Skin epidermis (tissue), 12 donors: ENCODE measurements at regions not wholly inside any gene's neighbourhood (a gene's known extent, or its start where the extent isn't known, plus 50 kb on each side); places are given as distances from the start of the nearest gene placed in this dataset.
A peak's percentile ranks its signal among the peaks of the same experiment; 100 is the strongest.
"Not testable (repeated sequence)": the region's sequence is repeated elsewhere in the genome, so short reads cannot be mapped to it uniquely, and the experiment has no call there.

Source experiments
- H3K27ac ChIP-seq, 21 experiments: fragments of 200-600 bp; sonication (generic) in 11 of 21; one replicate each; pipeline ENCODE4 v1.5.0; 2020; ENCODE audit warnings: mild to moderate bottlenecking in 3 of 21, inconsistent platforms in 2 of 21, moderate library complexity in 2 of 21
- H3K4me3 ChIP-seq, 7 experiments: fragments of 200-600 bp; sonication (generic) in 2 of 7; one replicate each; pipeline ENCODE4 v1.5.0; 2020; ENCODE audit warnings: inconsistent platforms in 2 of 7, mild to moderate bottlenecking in 2 of 7, moderate library complexity in 1 of 7

GRCh38 chr7:120059641-120060040 lies 213.3 kb upstream of the KCND2 start:
- no peak overlapping the region for H3K27ac ChIP-seq
- no peak overlapping the region for H3K4me3 ChIP-seq

- no peak overlapping the region for H3K27ac ChIP-seq
- no peak overlapping the region for H3K4me3 ChIP-seq
Measured at GRCh38 chr7:120060281-120060680, 212.7 kb upstream of the KCND2 start.

- Histone ChIP-seq H3K27ac (no peak overlapping the region), H3K4me3 (no peak overlapping the region)
Measured at GRCh38 chr7:120060875-120061274, 212.1 kb upstream of the KCND2 start.

DNA sequence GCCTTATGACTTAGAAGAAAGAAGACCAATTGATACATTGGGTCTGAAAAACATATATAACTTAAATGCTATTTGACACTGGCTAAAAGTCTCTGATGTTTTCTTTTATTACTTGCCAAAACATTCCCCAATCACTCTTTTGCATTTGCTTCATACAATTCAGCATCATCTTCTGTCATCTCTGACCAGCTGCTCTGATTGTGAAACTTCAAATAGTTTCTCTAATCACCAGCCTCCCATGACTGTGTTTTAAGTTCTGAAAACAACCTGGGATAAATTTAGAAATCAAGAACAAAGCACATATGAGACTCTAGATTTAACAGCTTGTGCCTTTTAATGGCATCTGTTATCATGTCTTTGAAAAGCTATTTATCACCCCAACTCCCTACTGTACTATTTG lies 208.4 kb upstream of the KCND2 start:
- H3K27ac ChIP-seq: peak overlapping the region in 1 of 21 experiments; percentile 25
- no peak overlapping the region for H3K4me3 ChIP-seq

DNA sequence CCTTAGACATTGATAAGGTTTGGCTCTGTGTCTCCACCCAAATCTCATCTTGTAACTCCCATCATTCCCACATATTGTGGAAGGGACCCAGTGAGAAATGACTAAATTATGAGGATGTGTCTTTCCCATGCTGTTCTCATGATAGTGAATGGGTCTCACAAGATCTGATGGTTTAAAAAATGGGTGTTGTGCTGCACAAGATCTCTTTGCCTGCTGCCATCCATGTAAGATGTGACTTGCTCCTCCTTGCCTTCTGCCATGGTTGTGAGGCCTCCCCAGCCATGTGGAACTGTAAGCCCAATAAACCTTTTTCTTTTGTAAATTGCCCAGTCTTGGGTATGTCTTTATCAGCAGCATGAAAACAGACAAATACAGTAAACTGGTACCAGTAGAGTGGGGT lies 206.1 kb upstream of the KCND2 start:
- not testable (repeated sequence) for H3K4me3 ChIP-seq, H3K27ac ChIP-seq

- H3K27ac ChIP-seq: no peak overlapping the region
- H3K4me3 ChIP-seq: no peak overlapping the region
Measured at GRCh38 chr7:120070201-120070600, 202.8 kb upstream of the KCND2 start.

DNA sequence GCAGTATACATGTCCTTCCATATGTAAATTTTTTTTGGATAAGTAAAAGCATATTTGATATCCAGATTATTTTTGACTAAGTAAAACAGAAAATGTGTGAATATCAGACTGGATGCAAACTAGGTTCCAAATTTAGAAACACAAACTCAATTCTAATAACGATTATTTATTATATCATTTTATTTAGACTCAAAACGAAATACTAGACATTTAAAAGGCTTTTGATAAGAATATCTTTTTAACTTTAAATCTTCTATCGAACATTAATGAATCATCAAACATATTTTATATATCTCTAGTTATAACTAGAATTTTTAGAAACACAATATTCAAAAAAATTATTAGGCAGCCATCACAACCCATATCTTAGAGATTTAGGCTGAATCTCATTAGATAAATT lies 195.2 kb upstream of the KCND2 start:
- H3K27ac ChIP-seq: no peak overlapping the region

DNA sequence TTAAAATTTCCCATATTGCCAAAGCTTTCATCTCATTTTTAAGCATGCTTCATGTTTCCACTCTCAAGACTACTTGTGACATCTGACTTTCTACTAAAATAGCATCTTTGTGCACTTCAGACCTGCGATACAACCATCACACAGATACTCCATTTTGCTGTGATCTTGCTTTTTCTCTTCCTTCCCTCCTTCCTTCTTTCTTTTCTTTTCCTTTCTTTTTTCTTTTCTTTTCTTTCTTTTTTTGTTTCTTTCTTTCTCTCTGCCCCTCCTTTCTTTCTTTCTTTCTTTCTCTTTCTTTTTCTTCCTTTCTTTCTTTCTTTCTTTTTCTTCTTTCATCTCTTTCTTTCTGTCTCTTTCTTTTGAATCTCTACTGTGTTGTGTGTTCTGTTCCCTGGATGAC lies 194.0 kb upstream of the KCND2 start:
- no peak overlapping the region for H3K27ac ChIP-seq
- H3K4me3 ChIP-seq: no peak overlapping the region

More for the DNA sequence above, 195.2 kb upstream of the KCND2 start:
- H3K4me3 ChIP-seq: no peak overlapping the region

GRCh38 chr7:120079704-120080103 lies 193.3 kb upstream of the KCND2 start:
- H3K4me3 ChIP-seq: no peak overlapping the region
- no peak overlapping the region for H3K27ac ChIP-seq

- H3K27ac ChIP-seq, H3K4me3 ChIP-seq: not testable (repeated sequence)
Measured at GRCh38 chr7:120086468-120086867, 186.5 kb upstream of the KCND2 start.

GRCh38 chr7:120089968-120090367 lies 183.0 kb upstream of the KCND2 start:
- Histone ChIP-seq H3K4me3 (no peak overlapping the region), H3K27ac (no peak overlapping the region)

DNA sequence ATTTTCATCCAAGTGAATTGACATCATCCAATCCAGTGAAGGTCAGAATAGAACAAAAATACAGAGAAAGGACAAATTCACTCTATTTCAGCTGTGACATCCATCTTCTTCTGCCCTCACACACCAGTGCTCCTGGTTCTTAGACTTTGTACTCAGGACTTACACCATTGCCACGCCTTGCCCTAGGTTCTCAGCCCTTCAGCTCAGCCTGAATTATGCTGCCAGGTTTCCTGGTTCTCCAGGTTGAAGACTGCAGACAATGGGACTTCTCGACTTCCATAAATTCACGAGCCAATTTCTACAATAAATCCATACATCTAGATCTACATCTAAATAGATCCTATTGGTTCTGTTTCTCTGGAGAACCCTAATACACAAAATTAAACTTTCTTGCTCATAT lies 181.2 kb upstream of the KCND2 start:
- Histone ChIP-seq H3K4me3 (no peak overlapping the region), H3K27ac (no peak overlapping the region)

DNA sequence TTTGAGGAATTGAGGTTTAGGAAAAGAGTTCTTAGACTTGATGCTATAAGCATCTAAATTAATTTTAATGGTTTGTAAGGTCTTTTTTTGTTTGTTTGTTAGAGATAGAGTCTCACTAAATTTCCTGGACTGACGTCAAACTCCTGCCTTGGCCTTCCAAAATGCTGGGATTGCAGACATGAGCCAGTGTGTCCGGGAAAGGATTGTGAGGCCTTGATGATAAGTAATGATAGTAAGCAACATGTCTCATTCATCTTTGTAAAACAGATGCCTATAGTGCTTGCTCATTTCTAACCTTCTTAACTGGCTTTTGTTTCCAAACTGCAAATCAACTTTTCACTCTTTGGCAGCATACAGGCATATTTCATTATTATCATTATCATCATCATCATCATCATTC lies 176.0 kb upstream of the KCND2 start:
- H3K27ac ChIP-seq: no peak overlapping the region
- no peak overlapping the region for H3K4me3 ChIP-seq

- Histone ChIP-seq H3K27ac (no peak overlapping the region), H3K4me3 (no peak overlapping the region)
Measured at GRCh38 chr7:120097774-120098173, 175.2 kb upstream of the KCND2 start.

DNA sequence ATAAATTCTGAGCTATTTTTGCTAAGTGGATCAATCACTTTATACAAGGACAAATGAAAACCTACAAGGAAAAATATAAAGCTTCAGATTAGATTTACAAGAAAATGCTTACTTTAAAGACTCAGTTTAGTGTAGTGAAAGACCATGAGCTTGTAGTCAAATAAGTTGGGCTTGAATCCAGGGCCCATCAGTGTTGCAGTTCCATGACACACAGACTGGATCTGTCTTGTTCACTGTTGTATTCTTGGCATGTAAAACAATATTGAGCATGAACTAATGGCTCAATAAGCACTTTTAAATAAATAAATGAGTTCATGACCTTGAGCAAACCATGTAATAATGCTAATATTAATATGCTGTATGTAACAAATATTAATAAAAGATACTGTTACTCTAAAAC lies 164.6 kb upstream of the KCND2 start:
- Histone ChIP-seq H3K27ac (no peak overlapping the region), H3K4me3 (no peak overlapping the region)

GRCh38 chr7:120110169-120110568 lies 162.8 kb upstream of the KCND2 start:
- Histone ChIP-seq H3K27ac (no peak overlapping the region), H3K4me3 (no peak overlapping the region)

DNA sequence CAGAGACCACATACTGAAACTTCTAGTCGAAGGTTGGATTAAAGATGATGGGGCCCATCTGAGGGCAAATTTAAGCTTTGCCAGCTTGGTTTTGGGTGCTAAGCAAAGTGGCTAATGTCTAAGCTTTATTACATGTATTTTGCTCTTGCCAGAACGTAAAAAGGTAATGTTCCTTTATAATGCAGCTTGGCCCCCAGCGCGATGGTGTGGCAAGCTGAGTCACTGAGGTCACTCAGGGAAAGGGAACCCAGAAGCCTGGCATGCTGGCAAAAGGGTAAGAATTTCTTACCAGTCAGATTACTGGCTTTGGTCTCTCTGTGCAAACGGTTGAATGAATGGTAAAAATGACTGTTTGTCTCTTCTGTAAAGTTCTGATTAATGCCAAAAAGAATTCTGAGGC lies 158.3 kb upstream of the KCND2 start:
- Histone ChIP-seq H3K4me3 (no peak overlapping the region), H3K27ac (no peak overlapping the region)

DNA sequence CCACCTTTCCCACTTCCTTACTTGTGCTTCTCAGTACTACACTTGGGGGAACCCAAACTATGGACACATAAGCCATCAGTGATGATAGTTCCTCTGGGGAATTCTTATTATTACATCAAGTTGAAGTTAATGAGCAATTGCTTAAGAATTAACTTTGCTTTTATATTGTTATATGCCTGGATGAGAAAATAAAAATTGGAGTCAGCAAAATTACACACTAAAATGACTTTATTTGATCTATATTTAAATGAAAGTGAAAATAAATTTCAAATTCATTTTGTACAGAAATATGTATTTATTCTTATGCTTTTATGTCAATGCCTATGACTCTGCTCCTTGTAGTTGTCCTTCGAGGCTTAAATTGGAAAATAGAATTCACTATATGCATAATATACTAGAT lies 149.4 kb upstream of the KCND2 start:
- no peak overlapping the region for H3K4me3 ChIP-seq
- H3K27ac ChIP-seq: no peak overlapping the region

DNA sequence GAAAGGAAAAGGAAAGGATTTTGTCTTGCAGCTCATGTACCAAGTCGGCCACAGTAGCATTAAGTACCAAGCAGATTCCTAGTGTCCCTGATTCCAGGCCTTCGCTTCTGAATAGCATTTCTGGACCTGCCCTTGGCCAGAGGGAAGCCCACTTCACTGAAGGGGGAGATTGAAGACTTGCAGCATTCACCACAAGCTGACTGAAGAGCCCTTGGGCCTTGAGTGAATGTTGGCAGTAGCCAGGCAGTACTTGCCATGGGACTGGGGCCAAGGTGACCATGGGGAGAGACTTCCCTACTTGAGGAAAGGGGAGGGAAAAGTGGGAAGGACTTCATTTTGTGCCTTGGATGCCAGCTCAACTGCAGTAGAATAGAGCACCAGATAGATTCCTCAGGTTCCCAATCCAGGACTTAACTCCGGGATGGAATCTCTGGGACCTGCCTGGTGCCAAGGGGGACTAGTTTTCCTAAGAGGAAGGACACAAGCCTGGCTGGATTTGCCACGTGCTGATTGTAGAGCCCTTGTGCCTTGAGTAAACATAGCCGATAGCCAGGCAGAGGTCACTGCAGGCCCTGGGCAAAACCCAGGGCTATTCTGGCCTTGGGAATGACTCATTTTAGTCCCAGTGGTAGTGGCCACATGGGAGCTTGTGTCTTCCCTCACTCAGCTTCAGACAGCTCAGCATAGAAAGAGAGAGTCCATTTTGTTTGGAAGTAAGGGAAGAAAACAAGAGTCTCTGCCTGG lies 141.7 kb upstream of the KCND2 start:
- H3K4me3 ChIP-seq: no peak overlapping the region
- H3K27ac ChIP-seq: no peak overlapping the region

DNA sequence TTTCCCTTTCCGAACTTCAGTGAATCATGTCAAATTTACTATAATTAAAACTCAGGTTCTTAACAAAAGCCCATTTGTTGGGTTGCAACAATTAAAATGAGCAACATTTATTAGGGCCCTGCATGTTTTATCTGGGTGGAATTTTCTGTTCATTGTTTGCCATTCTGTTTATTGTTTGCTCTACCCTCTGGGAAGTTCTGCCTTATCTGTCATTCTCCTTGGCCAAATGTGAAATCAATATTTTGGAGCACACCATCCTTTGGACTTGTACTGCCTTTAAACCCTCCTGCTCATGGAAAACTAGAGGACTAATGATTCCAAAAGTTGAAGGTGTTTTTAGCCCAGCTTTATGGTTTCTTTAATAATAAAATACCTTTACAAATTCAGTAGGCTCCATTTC lies 134.5 kb upstream of the KCND2 start:
- no peak overlapping the region for H3K4me3 ChIP-seq
- H3K27ac ChIP-seq: no peak overlapping the region

DNA sequence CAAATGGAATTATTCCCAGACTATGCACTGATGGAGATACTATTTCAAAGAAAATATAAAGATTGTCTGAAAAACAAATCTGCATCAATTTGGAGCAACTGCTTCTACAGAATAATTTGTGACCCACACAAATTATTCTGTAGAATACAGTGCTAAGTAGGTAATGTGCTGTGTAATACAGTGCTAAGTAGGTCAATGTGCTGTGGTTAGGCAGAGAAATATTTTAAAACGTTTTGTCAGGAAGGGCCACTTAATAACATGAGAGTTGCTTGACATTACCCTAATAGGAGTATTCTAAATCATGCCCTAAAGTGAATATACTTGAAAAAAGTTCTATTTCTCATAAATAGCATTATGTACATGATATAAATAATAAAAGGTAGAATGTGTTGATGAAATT lies 116.5 kb upstream of the KCND2 start:
- no peak overlapping the region for H3K27ac ChIP-seq
- H3K4me3 ChIP-seq: no peak overlapping the region

DNA sequence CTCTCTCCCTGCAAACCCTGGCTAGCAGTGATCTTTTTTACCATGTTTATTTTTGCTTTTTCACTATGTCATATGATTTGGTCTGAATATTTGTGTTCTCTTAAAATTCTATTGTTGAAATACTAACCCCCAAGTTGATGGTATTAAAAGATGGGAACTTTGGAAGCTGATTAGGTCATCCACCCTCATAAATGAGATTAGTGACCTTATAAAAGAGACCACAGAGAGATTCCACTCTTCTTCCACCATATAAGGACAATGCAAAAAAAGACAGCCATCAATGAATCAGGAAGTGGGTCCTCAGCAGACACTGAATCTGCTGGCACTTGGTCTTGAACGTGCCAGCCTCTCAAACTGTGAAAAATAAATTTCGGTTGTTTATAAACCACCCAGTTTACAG lies 112.8 kb upstream of the KCND2 start:
- Histone ChIP-seq H3K4me3 (no peak overlapping the region), H3K27ac (no peak overlapping the region)
